ENCODE measurements at regions not wholly inside any gene's neighbourhood (a gene's known extent, or its start where the extent isn't known, plus 50 kb on each side); places are given as distances from the start of the nearest gene placed in this dataset.

- TF ChIP-seq CTCF (IDR thresholded peaks at IDR 0.05) (no peak), POLR2A (IDR thresholded peaks at IDR 0.05) (no peak), POLR2AphosphoS5 (IDR thresholded peaks at IDR 0.05) (no peak), EP300 (IDR thresholded peaks at IDR 0.05; ENCODE audit: low read depth) (no peak)
Observed at GRCh38 chr2:237159006-237159911, 73.6 kb downstream of the COPS8 start.

Measured in transverse colon (tissue), 4 donors.